ENCODE measurements at regions not wholly inside any gene's neighbourhood (a gene's known extent, or its start where the extent isn't known, plus 50 kb on each side); places are given as distances from the start of the nearest gene placed in this dataset.

DNA sequence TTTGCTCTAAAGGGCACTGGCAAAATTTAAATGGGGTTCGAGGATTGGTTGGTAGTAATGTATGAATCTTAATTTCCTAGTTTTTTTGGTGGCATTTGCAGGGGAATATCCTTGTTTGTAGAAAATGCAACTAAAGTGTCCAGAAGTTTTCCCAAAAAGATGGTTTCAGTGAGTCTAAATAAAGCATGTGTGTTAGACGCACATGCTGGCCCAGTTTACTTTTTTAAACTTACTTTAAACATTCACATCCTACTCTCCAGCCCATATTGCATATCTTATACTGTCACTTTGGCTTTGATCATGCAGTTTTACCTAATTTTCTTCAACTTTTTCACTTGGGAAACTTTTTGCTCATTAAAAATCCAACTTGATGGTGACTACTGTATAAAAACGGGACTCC, 744.0 kb upstream of the CELF2 start:
- DNase-seq (ENCODE audit: low read depth, low spot score), result no peak

DNA sequence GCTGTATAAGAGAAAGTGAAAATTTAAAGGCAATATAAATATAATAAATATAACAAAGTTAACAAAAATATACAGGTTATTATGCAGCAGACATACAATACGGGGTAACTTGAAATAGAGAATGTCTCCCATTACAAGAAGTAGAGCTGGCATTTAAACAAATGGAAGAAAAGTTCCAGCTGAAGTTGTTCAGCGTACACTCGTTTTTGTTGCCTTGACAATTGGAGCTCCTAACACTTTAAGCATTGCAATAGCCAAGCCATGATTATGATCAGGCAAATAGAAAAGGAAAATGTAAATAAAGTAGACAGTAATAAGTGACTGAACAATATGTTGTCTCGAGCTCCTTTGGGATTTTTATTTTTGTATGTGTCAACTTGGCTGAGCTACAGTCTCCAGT, 737.8 kb upstream of the CELF2 start:
- DNase-seq (ENCODE audit: low read depth, low spot score), result no peak

DNA sequence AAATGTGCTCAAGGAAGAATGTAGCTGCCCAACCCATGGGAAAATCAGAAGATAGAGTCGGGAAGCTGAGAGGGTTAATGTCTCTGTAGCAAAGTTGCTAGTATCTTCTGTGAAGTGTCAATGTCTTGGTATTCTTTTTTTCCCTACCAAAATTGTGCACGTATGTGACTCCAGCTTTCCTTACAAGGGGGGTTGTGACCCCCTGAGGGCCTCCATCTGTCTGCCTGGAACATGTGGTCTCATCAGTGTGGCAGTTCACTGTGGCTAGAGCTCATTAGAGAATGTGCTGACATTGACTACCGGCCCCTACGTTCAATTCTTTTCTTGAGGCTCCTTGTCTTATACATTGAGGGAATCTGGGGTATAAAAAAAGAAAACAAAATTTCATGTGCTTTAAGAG, 725.2 kb upstream of the CELF2 start:
- no peak for DNase-seq (ENCODE audit: low read depth, low spot score)

DNA sequence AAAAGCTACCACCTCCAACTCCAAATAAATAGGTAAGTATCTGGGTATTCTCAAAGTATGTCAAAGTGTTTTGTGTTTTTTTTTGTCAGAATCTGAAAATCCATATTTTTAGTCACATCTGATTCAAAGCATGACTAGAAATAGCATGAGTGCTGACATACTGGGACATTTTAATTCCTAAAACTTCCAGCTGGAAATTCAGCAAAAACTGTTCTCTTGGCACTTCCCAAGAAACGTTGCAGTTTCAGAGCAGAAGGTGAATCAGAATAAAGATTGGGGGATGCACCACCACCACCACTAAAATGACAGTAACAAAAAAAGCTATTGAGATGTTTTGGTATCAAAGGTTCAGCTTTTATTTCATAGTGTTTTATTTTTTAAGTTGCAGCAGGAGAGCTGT, 724.6 kb upstream of the CELF2 start:
- DNase-seq (ENCODE audit: low read depth, low spot score), result no peak

DNA sequence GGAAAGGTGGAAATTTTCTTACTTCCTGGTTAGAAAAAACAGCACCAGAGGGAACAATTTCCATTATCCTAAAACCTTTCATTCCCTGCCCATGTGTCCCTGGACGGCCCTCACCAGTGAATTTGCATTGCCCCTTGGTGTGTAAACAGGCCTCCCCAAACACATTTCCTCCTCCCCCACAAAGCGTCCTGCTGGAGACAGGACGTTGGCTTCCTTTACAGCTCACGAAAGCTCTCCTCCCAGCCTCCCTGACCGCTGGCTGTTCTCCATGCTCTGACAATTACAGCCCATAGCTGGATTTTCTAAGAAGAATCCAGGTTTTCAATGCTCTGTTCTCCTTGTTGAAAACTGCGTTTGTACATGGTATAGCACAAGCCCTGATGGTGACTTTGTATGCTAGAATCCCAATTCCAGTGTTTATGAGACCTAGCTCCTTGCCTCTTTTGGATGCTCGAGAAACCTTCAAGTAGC, 724.2 kb upstream of the CELF2 start:
- DNase-seq (ENCODE audit: low read depth, low spot score), result no peak

DNA sequence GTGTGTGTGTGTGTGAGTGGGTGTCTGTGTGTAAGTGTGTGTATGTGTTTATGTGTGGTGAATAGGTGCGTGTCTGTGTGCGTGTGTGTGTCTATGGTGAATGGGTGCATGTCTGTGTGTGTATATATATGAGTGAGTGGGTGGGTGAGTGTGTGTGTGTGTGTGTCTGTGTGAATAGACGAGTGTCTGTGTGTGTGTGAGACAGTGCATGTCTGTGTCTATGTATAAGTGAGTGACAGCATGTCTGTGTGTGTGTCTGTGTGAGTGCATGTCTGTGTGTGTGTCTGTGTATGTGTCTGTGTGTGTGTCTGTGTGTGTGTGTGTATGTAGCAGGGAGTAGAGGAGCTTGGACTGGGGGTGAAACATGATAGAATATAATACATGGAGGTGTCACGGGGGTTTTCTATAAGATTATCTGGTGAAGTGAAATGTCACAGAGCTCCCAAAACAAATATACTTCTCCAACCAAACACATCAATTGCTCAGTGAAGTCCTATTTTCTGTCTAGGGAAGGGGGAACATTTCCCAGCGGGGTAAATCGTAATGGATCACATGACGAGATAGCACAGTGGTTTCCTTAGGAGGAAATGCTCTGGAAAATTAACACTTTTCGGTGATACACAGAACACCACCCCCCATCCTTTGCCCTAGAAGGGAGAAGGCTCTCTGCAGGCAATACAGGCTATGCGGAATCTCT, 723.3 kb upstream of the CELF2 start:
- no peak for DNase-seq (ENCODE audit: low read depth, low spot score)

DNA sequence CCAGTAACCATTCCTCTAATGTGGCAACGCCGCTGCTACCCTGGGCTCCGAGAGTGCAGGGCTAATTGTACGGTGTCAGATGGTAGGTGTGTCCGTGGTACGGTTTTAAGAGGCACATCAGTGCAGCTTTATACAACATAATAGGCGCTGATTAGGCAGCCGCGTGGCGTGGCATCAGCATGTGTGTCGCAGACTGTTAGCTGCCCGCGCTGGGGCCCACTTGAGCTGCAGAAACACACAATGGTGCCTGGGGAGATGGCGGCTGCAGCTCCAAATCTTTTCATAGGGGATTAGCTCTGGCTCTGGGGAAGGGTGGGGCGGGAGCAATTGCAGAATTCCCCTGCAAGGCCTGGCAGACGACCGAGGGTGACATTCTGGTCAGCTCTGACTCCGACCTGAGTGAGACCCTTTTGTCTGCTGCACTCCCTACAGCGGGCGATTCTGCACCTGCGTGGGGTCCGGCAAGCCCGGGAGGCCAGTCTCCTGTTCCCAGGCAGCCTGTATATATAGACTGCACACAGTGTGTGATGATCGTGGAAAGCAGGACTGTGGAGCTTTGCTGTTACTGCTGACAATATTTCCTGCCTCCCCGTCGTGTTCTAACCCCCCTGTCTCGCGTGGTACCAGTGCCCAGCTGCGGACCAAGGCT, 722.7 kb upstream of the CELF2 start:
- DNase-seq (ENCODE audit: low read depth, low spot score), result no peak

DNA sequence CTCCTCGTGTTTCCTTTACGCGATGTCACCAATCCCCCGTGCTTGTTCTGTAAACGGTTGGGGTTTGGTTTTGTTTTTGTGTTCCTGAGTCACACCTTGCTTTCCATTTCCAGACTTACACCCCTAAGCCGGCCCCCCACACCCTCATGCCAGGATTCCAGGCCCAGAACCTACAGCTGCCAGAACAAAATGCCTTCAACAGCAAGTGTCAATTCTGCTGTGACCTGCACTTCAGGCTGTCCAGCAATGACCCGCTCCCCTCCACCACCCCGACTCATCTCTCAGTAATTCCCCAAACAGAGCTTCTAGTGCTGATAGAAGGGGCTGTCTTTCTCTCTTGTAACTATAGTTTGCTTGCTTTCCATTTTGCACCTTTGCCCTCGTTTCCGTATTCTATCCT, 722.1 kb upstream of the CELF2 start:
- no peak for DNase-seq (ENCODE audit: low read depth, low spot score)

DNA sequence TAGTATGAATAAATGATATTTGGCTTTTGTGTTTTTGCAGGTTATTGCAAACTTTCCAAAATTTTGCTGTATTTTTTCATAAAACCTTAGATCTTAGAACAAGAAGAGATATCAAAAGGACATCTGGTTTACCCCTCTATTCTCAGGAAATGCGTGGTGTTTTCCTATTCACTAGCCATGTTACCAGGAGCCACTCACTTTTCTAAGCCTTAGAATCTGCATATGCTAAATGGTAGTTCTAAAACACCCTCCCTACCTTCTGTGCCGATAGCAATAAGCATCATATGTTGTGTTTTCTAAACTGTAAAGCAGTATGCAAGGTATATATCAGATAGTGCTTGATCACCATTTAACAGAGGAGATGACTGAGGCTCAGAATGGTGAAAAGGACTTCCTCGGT, 715.0 kb upstream of the CELF2 start:
- no peak for DNase-seq (ENCODE audit: low read depth, low spot score)

DNA sequence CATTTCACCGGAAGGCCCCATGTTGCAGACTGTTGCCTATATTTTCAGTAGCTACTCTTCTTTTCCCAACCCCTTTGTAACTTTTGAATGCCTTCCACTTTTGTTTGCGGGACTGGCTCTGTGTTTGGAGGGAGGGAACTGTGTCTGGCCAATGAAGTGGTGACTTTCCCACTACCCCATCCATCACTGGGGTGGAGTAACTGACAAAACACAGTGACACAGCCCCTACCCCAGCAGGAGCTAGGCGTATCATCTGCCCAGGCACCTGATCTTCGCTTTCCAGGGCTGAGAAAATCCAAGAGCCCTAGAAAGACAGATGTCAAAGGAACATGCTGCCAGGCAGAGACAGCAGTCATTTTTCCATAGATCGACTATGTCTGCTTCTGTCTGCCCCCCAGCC, 710.6 kb upstream of the CELF2 start:
- no peak for DNase-seq (ENCODE audit: low read depth, low spot score)

DNA sequence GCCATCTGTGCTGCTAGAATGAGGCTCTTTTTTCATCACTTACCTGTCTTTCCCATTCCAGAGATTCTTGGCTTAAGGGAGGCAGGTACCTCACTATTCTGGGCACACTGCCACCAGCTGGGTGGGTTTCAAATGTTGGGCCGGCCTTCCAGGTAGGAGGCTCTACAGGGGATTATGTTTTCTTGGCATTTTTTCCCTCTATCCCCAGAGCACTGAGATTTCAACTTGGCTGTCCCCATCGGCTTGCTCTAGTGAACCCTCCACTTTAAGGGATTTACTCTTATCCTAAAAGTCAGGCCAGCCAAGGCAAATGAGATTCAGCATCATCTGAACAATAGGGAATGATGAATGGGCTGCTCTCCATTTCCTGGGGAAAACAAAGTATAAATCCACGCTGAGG, 710.1 kb upstream of the CELF2 start:
- DNase-seq (ENCODE audit: low read depth, low spot score), result no peak

DNA sequence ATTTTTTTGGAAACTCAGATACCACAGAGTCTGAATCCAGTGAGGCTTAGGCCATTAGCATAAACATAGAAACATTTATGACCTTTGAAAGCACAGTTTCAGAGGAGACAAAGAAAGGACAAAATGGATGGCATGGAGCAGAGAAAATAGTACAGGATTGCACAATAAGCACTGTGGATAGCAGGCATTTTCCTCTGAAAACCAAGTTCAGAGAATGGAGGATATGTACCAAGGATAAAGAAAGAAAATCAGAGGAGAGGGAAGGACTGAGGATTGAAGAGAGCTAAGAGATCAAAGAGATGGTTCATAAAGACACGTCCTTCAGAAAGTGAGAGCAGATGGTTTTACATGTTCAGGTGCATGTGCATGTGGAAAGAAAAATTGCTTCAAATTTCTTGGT, 707.2 kb upstream of the CELF2 start:
- DNase-seq (ENCODE audit: low read depth, low spot score), result no peak

DNA sequence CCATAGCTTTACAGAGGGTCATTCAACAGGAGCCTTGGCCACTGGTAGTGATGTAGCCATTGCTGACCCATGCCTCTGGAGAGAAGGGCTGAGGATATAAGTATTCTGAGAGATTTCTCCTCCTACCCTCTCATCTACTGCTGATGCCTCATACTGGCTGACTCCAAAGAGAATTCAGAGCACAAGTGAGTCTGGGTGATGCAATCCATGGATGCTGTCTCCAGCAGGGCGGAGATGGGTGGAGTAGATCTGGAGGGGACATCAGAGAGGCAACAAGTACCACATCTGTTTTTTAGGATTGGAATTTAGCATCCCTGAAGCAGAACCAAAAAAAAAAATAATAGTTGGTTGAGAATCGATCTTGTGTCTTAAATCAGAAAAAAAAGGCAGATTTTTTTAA, 705.7 kb upstream of the CELF2 start:
- DNase-seq (ENCODE audit: low read depth, low spot score), result no peak

DNA sequence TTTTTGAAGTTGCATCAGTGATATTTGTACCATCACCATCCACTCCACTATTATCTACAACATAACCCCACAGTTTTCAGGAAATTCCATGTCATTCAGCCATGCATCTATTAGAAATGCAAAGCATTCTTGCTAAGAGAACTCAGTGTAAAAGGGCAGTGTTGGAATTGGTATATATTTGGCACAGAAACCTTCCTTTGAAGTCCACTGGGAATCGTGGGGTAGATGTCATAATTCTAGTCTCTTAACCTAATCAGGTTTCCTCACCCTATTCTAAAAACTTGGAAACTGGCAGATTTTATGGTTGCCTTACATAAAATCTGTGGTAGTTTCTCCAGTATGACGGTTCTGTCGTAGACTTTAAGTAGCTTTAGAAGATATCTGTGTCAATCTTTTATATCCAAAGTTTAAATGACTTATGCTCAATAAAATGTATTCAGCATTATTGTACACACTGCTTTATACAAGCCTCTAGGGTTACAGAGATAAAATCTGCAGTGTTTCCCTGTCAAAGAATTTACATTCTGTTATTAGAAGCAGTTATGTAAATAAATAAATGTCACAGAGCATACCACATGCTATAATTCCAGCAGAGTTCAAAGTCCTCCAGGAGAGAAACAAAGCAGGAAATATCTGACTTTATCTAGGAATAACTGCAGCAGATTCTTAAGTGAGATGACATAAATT, 704.4 kb upstream of the CELF2 start:
- no peak for DNase-seq (ENCODE audit: low read depth, low spot score)

DNA sequence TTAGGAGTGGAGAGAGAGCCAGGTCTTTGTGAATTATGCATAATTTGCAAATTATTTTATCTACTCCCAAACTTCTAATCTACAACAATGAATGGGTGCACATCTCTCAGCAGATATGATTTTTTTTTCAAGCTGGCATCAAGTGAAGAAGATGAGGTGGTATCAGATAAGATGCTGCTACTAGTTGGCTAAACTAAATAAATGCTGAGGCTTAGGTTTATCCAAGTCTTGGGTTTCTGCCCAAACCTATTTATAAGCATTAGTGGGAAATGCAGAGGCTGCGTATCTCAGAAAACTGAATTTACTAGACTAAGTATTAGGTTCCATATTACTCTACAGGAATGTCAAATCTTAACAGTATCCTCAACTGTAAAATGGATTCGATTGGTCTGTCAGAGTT, 703.0 kb upstream of the CELF2 start:
- no peak for DNase-seq (ENCODE audit: low read depth, low spot score)

DNA sequence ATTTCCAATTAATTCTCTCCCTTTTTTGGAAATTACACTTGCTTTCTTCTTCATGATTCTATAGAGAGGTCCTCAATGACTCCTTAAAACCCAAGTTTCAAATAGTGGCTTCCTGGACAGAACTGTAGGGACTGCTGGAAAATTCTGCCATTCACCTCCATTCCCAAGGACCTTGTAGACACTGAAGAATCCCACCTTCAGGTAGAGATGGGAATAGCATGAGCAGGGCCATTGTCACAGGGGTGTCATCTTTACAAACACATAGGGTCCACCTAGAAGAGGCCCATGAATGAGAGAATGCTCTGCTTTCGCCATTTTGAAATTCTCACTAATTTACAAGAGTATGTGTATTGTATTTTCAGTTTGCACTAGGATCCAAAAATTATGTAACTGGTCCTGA, 701.7 kb upstream of the CELF2 start:
- no peak for DNase-seq (ENCODE audit: low read depth, low spot score)

DNA sequence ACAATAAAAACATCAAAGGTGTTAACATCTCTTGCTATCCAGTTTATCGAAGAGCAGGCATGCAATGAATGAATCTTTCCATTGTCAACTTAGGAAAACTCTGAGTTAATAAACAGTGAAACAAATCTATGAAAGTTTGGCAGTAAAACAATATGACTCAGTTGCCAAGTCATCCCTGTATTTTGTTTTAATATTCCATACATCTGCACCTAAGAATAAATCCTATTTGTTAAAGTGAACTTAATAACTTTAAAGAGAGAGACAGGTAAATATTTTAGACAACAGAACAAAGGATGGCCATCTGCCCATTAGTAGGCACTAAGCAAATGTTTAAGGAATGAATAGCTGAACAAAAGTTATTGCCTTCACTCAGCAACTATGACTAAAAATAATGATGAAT, 700.5 kb upstream of the CELF2 start:
- no peak for DNase-seq (ENCODE audit: low read depth, low spot score)

DNA sequence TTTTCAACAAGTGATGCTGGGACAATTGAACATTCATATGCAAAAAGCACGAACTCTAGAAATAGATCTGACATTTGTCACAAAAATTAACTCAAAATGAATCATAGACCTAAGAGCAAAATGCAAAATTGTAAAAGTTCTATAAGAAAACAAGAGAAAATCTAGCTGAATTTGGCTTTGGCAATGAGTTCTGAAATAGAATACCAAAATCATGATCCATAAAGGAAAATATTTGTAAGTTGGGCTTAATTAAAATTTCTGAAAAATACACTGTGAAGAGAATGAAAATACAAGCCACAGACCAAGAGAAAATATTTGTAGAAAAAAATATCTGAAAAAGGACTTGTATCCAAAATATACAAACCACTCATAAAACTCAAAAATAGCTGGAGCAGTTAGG, 698.8 kb upstream of the CELF2 start:
- DNase-seq (ENCODE audit: low read depth, low spot score), result no peak

DNA sequence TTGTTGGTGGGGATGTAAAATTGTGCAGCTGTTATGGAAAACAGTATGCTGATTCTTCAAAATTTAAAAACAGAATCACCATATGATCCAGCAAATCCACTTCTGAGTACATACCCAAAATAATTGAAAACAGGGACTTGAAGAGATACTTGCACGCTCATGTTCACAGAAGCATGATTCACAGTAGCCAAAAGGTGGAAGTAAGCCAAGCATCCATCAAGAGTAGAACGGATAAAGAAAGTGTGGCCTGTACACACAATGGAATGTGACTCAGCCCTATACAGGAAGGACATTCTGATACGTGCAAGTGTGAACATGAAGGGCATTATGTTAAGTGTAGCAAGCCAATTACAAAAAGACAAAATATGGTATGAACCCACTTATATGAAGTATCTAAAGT, 696.7 kb upstream of the CELF2 start:
- DNase-seq (ENCODE audit: low read depth, low spot score), result no peak

DNA sequence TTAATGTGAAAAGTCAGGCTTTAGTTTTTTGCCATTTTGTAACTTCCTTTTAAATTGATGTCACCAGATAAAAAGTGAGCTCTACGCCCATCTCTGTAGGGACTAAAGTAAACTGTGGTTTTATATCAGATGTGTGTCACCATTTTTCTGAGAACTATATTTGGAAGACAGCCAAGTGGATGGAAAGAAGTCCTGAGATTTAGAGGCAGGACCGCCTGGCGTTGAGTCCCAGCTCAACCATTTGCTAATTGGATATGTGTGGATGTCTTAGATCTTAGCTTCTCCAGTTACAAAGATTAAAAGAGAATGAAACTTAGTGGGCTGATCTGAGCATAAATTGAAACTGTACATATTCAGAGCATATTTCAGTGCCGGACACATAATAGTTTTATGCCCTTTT, 691.6 kb upstream of the CELF2 start:
- DNase-seq (ENCODE audit: low read depth, low spot score), result no peak

DNA sequence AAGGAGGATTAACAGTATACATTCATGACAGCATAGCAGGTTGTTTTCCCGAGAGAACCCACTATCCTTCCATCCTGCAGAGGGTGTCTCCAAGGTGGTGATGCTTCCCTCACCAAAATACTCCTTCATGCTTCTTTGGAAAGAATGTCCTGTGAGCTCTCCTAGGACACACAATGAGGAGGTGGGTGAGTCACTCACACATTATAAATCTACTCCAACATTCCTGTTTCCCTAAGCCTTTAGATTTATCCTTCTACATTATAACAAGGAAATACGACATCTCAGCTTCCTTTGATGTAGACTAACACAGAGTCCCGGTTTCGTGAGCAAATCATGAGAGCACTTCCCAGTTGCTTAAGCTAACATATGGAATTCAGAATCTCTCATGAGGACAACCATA, 689.7 kb upstream of the CELF2 start:
- no peak for DNase-seq (ENCODE audit: low read depth, low spot score)

DNA sequence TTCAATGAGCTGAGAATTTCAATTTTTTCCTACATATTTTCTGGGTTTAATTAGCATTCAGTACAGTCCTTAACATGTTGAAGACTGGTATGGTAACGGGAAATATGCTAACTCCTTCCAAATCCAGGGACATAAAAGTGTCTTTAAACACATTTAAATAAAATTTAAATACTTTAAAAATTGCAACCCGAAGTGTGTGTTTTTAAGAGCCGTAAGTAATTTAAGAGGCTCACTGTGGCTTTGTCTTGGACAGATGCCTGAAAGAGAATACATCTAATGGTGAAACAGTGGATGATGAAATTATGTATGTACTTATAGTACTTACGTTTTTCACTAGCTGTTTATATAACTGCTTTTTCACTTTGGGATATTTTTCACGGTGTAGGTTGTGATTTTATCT, 687.3 kb upstream of the CELF2 start:
- DNase-seq (ENCODE audit: low read depth, low spot score), result no peak

DNA sequence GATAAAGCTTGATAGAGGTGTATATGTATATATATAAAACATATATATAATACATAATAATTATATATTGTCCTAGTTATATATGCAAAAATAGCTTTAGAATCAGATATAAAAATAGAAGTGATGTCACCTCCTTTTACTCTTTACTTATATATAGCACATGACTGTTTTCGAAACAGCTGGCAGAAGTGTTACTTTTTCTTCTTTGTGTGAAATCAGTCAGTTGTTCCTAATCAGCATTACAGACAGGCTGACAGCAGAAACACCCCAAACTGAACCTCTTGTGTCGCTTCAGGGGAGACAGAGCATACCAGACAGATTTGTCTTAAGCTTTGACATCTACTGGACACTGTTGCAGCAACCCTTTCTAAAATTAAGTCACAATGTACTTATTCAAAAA, 684.9 kb upstream of the CELF2 start:
- no peak for DNase-seq (ENCODE audit: low read depth, low spot score)
